ENCODE measurements at regions not wholly inside any gene's neighbourhood (a gene's known extent, or its start where the extent isn't known, plus 50 kb on each side); places are given as distances from the start of the nearest gene placed in this dataset.
"Not testable (repeated sequence)": the region's sequence is repeated elsewhere in the genome, so short reads cannot be mapped to it uniquely, and the experiment has no call there.

DNA sequence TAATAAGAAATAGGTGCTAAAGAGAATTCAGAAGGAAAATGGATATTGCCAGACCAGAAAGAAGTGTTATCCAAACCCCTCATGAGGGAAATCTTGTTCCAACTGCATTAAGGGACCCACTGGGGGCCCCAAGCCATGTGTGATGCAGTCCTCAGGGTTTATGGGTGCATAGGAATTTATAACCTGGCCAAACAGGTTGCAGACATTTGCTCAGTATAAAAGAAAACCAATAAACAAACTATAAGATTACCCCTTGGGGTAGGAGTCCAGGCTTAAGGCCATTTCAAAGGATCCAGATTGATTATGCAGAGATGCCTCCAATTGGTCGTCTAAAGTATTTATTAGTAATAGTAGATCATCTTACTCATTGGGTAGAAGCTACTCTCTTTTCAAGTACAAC, 240.9 kb upstream of the DIO3 start:
- no peak for DNase-seq (ENCODE audit: low read depth, low spot score)

DNA sequence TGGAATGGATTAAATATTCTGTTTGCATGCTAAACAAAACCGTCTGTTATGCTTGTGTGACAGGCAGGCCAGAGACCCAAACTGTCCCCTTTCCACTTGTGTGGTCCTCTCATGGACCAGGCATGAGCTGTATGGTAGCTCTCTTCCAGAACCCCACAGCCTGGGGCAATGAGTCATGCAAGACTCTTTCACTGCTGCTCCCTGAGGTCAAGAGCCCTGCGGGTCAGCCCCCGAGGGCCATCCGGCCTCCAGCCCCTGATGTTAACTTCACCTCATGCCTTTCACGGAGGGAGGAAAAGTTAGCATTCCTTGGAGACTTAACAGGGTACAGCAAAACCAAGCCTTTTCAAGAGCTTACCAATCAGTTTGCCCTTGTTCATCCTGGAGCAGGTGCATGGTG, 239.1 kb upstream of the DIO3 start:
- no peak for DNase-seq (ENCODE audit: low read depth, low spot score)

GRCh38 chr14:101323111-101323510, 238.2 kb upstream of the DIO3 start:
- no peak for DNase-seq (ENCODE audit: low read depth, low spot score)

DNA sequence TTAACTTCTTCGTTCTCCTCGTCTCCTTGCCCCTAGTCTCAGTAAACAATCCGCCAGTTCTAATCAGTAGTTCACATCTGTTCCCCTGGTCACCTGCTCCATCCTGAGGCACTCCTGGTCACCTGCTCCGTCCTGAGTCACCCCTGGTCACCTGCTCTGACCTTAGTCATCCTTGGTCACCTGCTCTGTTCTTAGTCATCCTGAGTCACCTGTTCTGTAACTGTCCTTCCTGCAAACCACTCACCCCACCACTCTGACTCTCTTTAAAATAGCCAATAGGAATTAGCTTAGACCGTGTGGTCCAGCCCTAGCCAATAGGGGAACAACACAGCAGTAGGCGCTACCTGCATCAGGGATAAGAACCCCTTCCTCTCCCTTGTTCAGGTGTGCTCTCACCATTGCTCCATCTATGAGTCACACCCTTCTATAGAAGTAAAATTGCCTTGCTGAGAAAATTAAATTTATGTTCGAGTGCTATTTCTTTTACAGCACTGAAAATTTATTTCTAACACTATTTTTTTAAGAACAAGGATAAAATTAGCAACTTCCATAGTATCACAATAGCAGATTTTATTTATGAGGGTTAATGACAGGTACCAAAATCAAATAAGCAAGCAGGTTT, 237.6 kb upstream of the DIO3 start:
- DNase-seq (ENCODE audit: low read depth, low spot score), result not testable (repeated sequence)

DNA sequence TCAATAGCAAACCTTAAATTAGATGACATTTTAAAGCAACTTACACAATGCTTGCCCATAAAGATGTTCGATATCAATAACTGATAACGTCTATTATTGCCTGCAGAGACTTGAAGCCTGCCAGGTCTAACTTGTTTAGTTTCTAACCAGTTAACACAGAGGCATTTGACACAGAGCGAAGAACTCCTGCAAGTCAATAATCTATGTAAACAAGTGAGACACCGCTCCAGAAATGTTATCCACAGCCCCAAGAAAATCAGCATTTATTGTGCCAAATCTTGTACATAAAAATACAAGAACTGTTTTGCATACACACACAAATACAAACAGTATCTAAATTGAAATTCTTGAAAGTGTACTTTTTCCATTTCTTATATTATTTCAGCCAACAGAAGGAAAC, 236.0 kb upstream of the DIO3 start:
- no peak for DNase-seq (ENCODE audit: low read depth, low spot score)

- DNase-seq (ENCODE audit: low read depth, low spot score), result no peak
Observed at GRCh38 chr14:101328412-101329028, 232.8 kb upstream of the DIO3 start.

- DNase-seq (ENCODE audit: low read depth, low spot score), result no peak
Observed at GRCh38 chr14:101330416-101331140, 230.7 kb upstream of the DIO3 start.

DNA sequence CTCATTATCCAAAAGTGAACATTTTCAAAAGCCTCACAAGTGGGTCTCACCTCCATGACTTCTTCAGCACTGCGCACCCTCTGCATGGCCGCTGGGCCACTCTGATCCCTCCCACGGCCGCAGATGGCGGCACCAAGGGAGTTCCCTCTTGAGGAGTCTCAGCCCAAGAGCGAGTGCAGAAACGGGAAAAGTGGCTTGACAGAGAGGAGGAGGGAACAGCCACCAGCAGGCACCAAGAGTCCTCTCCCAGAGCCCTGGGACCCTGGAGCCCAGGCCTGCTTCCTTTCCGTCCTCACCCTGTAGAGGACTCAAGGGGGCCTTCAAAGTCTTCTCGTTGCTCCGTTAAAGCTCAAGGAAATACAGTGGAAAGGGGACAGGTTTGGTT, 230.2 kb upstream of the DIO3 start:
- DNase-seq (ENCODE audit: low read depth, low spot score), result no peak

- DNase-seq (ENCODE audit: low read depth, low spot score), result no peak
Observed at GRCh38 chr14:101331661-101332169, 229.6 kb upstream of the DIO3 start.

- no peak for DNase-seq (ENCODE audit: low read depth, low spot score)
Observed at GRCh38 chr14:101332281-101332680, 229.0 kb upstream of the DIO3 start.

- DNase-seq (ENCODE audit: low read depth, low spot score), result no peak
Observed at GRCh38 chr14:101333335-101334280, 227.7 kb upstream of the DIO3 start.

DNA sequence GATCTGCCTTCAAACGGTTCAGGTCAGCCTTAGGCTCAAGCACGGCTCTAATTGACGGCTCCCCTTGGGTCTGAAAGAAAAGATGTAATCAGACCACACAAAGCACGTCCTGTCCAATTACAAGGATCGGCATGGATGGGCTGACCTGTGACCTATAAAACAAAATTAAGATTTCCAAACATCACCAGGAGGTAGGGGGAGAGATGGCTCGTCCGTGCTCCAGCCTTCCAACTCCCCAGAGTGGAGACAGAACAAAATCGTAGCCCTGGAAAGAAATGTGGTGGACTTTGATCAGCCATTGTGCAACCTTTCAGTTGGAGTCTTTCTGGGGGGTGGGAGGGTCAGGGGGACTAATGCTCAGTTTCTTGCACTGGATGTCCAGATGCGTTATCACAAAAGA, 226.6 kb upstream of the DIO3 start:
- DNase-seq (ENCODE audit: low read depth, low spot score), result no peak

DNA sequence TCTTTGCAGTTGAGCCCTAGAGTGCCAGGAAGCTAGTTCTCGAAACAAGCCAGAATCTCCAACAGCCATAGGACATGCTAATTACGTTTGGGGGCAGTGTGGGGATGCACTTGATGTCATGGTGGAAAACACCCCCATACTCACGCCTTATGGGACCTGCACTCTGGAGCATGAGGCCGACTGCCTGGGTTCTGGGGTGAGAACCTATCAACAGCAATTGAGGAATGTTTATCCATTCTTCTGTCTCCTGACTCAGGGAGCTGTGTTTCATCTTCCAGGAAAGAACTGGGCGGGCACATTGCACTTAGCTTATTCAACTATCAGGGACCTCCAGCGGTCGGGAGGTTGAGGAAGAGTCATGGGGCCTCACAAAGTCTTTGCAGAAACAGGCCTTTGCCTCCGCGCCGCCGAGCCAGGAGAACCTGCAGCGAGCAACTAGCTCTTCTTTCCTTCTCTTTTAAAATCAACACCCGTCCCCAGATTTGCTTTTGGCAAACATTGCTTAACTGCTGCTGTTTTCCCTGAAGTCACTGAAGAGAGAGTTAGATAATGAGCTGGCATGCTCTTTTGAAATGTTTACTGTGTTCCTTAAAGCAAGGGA, 226.1 kb upstream of the DIO3 start:
- no peak for DNase-seq (ENCODE audit: low read depth, low spot score)

GRCh38 chr14:101336183-101336582, 225.1 kb upstream of the DIO3 start:
- DNase-seq (ENCODE audit: low read depth, low spot score), result no peak

DNA sequence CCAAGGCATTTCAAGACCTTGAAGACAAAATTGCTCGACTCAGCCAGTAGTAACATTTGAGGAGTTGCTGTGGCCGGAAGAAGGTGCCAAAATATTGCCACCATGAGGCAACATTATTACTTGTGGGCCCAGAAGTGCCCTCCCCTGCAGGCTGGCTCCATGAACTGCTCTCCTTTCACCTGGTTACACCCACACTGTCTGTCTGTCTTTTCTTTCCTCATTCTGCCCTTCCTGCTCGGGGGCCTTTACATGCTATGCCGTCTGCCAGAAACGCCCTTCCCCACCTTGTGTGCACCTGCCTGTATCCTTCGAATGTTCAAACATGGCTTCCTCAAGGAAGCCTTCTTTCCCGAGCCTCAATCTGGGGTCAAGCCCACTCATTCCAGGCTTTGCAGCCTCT, 224.2 kb upstream of the DIO3 start:
- no peak for DNase-seq (ENCODE audit: low read depth, low spot score)

- DNase-seq (ENCODE audit: low read depth, low spot score), result no peak
Observed at GRCh38 chr14:101340556-101340955, 220.7 kb upstream of the DIO3 start.

GRCh38 chr14:101347893-101348777, 213.2 kb upstream of the DIO3 start:
- no peak for DNase-seq (ENCODE audit: low read depth, low spot score)

DNA sequence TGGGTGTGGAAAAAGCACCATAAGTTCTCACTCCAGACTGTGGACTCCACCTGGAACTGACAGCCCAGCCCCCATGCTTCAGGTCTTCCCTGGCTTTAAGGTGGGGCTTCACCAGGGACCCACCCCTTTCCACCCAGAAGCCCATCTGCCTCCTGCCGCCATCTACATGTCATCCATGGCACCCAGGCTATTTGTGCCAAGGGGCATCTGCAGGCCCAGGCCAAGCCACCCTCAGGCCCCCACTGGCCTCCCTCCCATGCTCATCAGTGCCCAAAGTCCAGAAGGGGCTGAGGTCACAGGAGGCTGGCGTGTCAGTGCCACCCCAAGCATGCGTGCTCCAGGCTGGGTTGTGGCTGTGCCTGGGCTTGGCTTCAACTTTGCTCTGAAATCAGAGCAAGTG, 212.2 kb upstream of the DIO3 start:
- DNase-seq (ENCODE audit: low read depth, low spot score), result no peak

DNA sequence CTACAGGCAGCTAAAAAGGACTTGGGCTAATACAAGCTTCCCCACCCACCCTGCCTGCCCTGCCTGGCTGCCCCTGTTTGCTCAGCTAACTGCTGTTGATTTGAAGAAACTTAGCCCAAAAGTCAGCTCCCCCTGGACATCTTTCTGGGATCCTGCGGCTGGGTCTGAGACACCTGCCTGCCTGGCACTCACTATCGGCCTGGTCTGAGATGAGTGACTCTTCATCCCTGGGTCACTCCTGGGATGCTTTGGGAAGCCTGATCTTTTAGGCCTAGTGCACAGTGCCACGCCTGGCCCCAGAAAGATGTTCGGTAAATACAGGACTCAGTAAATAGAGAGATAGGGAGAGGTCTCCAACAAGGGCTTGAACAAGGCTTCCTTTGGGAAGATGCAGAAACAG, 211.3 kb upstream of the DIO3 start:
- no peak for DNase-seq (ENCODE audit: low read depth, low spot score)

GRCh38 chr14:101350691-101351090, 210.6 kb upstream of the DIO3 start:
- no peak for DNase-seq (ENCODE audit: low read depth, low spot score)

Measured in activated CD4-positive, CD25-positive, alpha-beta regulatory T cell treated with anti-CD3 and anti-CD28 coated beads, Interleukin-2, amount 50 U/mL, for 16 hours (primary cell).